ENCODE measurements at regions not wholly inside any gene's neighbourhood (a gene's known extent, or its start where the extent isn't known, plus 50 kb on each side); places are given as distances from the start of the nearest gene placed in this dataset.

- TF ChIP-seq CTCF (IDR thresholded peaks at IDR 0.05; ENCODE audit: insufficient read depth, low read depth, low read length) = no peak
- no peak overlapping the region for H3K4me3 ChIP-seq (ENCODE audit: low read depth, low read length)
- no peak for DNase-seq (ENCODE audit: low read depth)
Measured at GRCh38 chr16:86070971-86071370, 172.0 kb downstream of the IRF8 start.

- no peak overlapping the region for H3K4me3 ChIP-seq (ENCODE audit: low read depth, low read length)
- DNase-seq (ENCODE audit: low read depth) = no peak
- TF ChIP-seq CTCF (IDR thresholded peaks at IDR 0.05; ENCODE audit: insufficient read depth, low read depth, low read length) = no peak
Measured at GRCh38 chr16:86071611-86072240, 172.8 kb downstream of the IRF8 start.

- TF ChIP-seq CTCF (IDR thresholded peaks at IDR 0.05; ENCODE audit: insufficient read depth, low read depth, low read length) = peak; percentile 64
- peak; percentile 81 for DNase-seq (ENCODE audit: low read depth)
- H3K4me3 ChIP-seq (ENCODE audit: low read depth, low read length) = no peak overlapping the region
Measured at GRCh38 chr16:86072328-86073102, 173.6 kb downstream of the IRF8 start.

GRCh38 chr16:86073103-86073625 lies 174.2 kb downstream of the IRF8 start:
- no peak for TF ChIP-seq CTCF (IDR thresholded peaks at IDR 0.05; ENCODE audit: insufficient read depth, low read depth, low read length)
- no peak overlapping the region for H3K4me3 ChIP-seq (ENCODE audit: low read depth, low read length)
- no peak for DNase-seq (ENCODE audit: low read depth)

GRCh38 chr16:86073763-86074493 lies 175.0 kb downstream of the IRF8 start:
- H3K4me3 ChIP-seq (ENCODE audit: low read depth, low read length) = no peak overlapping the region
- no peak for TF ChIP-seq CTCF (IDR thresholded peaks at IDR 0.05; ENCODE audit: insufficient read depth, low read depth, low read length)
- DNase-seq (ENCODE audit: low read depth) = no peak

GRCh38 chr16:86074651-86075487 lies 175.9 kb downstream of the IRF8 start:
- no peak overlapping the region for H3K4me3 ChIP-seq (ENCODE audit: low read depth, low read length)
- DNase-seq (ENCODE audit: low read depth) = peak; percentile 55
- TF ChIP-seq CTCF (IDR thresholded peaks at IDR 0.05; ENCODE audit: insufficient read depth, low read depth, low read length) = no peak

Data from fibroblast of villous mesenchyme (primary cell).